GM19467 (cell line): ENCODE measurements at regions not wholly inside any gene's neighbourhood (a gene's known extent, or its start where the extent isn't known, plus 50 kb on each side); places are given as distances from the start of the nearest gene placed in this dataset.

ENCODE experiments used
- ATAC-seq: cut with Tn5 transposase; IDR thresholded peaks from one replicate; pipeline ENCODE4 v1.9.1; 2021; ENCODE audit warnings: mild to moderate bottlenecking, moderate library complexity; ENCODE audit not compliant: unreplicated experiment

- no peak for ATAC-seq
Observed at GRCh38 chr5:155193029-155193428, 179.5 kb downstream of the KIF4B start.

GRCh38 chr5:155193483-155194107 lies 180.0 kb downstream of the KIF4B start:
- ATAC-seq = no peak

GRCh38 chr5:155200608-155201007 lies 187.1 kb downstream of the KIF4B start:
- no peak for ATAC-seq

- ATAC-seq = no peak
Observed at GRCh38 chr5:155211764-155212163, 198.2 kb downstream of the KIF4B start.

- no peak for ATAC-seq
Observed at GRCh38 chr5:155222393-155222792, 208.8 kb downstream of the KIF4B start.

- ATAC-seq = no peak
Observed at GRCh38 chr5:155229135-155229534, 215.6 kb downstream of the KIF4B start.

- ATAC-seq = no peak
Observed at GRCh38 chr5:155239803-155240202, 226.2 kb downstream of the KIF4B start.

- no peak for ATAC-seq
Observed at GRCh38 chr5:155250596-155250995, 237.0 kb downstream of the KIF4B start.

- no peak for ATAC-seq
Observed at GRCh38 chr5:155252025-155252424, 238.5 kb downstream of the KIF4B start.

GRCh38 chr5:155252717-155253116 lies 239.2 kb downstream of the KIF4B start:
- ATAC-seq = no peak

GRCh38 chr5:155254399-155254798 lies 240.8 kb downstream of the KIF4B start:
- ATAC-seq = no peak

- ATAC-seq = no peak
Observed at GRCh38 chr5:155258161-155258560, 244.6 kb downstream of the KIF4B start.

GRCh38 chr5:155259648-155260047 lies 246.1 kb downstream of the KIF4B start:
- ATAC-seq = no peak

GRCh38 chr5:155260798-155261197 lies 247.2 kb downstream of the KIF4B start:
- peak; percentile 54 for ATAC-seq

- no peak for ATAC-seq
Observed at GRCh38 chr5:155263381-155263780, 249.8 kb downstream of the KIF4B start.

- no peak for ATAC-seq
Observed at GRCh38 chr5:155264809-155265208, 251.3 kb downstream of the KIF4B start.

GRCh38 chr5:155268770-155269425 lies 255.3 kb downstream of the KIF4B start:
- ATAC-seq = no peak

- ATAC-seq = no peak
Observed at GRCh38 chr5:155270725-155271124, 257.2 kb downstream of the KIF4B start.

GRCh38 chr5:155274484-155274883 lies 260.9 kb downstream of the KIF4B start:
- ATAC-seq = no peak

- no peak for ATAC-seq
Observed at GRCh38 chr5:155275222-155275621, 261.7 kb downstream of the KIF4B start.

GRCh38 chr5:155276231-155276630 lies 262.7 kb downstream of the KIF4B start:
- no peak for ATAC-seq

GRCh38 chr5:155278532-155278931 lies 265.0 kb downstream of the KIF4B start:
- ATAC-seq = no peak
